ENCODE measurements at regions not wholly inside any gene's neighbourhood (a gene's known extent, or its start where the extent isn't known, plus 50 kb on each side); places are given as distances from the start of the nearest gene placed in this dataset.

GRCh38 chr7:113170591-113170990 lies 52.2 kb upstream of the SMIM30 start:
- TF ChIP-seq, protein P1, sequence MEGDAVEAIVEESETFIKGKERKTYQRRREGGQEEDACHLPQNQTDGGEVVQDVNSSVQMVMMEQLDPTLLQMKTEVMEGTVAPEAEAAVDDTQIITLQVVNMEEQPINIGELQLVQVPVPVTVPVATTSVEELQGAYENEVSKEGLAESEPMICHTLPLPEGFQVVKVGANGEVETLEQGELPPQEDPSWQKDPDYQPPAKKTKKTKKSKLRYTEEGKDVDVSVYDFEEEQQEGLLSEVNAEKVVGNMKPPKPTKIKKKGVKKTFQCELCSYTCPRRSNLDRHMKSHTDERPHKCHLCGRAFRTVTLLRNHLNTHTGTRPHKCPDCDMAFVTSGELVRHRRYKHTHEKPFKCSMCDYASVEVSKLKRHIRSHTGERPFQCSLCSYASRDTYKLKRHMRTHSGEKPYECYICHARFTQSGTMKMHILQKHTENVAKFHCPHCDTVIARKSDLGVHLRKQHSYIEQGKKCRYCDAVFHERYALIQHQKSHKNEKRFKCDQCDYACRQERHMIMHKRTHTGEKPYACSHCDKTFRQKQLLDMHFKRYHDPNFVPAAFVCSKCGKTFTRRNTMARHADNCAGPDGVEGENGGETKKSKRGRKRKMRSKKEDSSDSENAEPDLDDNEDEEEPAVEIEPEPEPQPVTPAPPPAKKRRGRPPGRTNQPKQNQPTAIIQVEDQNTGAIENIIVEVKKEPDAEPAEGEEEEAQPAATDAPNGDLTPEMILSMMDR (IDR thresholded peaks at IDR 0.05) = no peak
- TF ChIP-seq POLR2A (IDR thresholded peaks at IDR 0.05) = no peak

All from thyroid gland (tissue), 4 donors.